NT2/D1 (cell line): ENCODE measurements at regions not wholly inside any gene's neighbourhood (a gene's known extent, or its start where the extent isn't known, plus 50 kb on each side); places are given as distances from the start of the nearest gene placed in this dataset.

Experiments
- SUZ12 ChIP-seq: IDR thresholded peaks from 2 replicates; pipeline ENCODE4 v1.6.1; 2011; ENCODE audit not compliant: insufficient read length, insufficient read depth; ENCODE audit errors: extremely low read depth
- YY1 ChIP-seq: IDR thresholded peaks from 2 replicates; pipeline ENCODE4 v1.6.1; 2011; ENCODE audit not compliant: insufficient read length, insufficient read depth
- ZNF274 ChIP-seq: IDR thresholded peaks from 2 replicates; pipeline ENCODE4 v1.6.1; 2011; ENCODE audit warnings: mild to moderate bottlenecking, low read depth, low read length

DNA sequence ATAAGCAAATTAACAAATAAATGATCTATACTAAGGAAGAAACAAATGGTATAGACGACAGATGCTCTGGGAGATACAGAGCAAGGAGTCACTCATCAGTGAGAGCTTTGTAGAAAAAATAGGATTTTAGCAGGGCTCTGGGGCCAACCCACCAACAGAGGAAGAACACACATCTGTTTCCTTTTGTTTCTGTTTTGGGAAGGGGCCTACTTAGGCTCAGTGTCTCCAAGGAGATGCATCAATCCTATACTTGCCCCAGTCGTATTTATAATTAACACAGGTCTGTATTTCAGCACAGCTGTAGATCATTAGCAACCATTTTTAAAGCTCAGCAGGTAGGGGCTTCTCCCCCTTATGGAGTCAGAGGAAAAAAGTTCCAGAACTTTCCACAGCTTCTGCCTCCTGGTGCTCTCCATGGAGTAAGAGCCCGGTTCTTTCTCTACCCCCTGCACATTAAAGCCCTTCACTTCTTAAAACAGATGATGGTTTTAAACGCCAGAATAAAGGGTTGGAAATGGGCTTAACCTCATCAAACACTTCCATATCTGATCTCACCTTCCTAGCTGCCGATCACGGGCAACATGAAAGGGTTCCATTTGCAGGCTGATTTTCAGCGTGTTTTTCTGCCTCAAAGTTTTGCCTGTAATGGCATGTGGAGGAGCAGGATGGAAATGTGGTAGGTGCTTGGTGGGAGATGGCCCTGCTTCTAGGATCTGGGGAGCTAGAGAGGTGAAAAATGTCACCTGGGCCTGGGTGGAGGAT, 291.7 kb downstream of the TCF7L2 start:
- TF ChIP-seq YY1 (no peak), SUZ12 (no peak), ZNF274 (no peak)
